OCI-LY3 (cell line): ENCODE measurements at regions not wholly inside any gene's neighbourhood (a gene's known extent, or its start where the extent isn't known, plus 50 kb on each side); places are given as distances from the start of the nearest gene placed in this dataset.

Source experiments
- CTCF ChIP-seq: fragments of 200-600, 300-600 bp; sonication (generic); IDR thresholded peaks from 2 replicates; pipeline ENCODE4 v1.5.1; 2014; ENCODE audit warnings: antibody characterized with exemption, low read length, low read depth
- EZH2phosphoT487 ChIP-seq: fragments of 200-600 bp; shearing (Covaris generic); IDR thresholded peaks from 2 replicates; pipeline ENCODE4 v1.6.1; 2018; ENCODE audit warnings: antibody characterized with exemption, mixed run types, low read depth

- TF ChIP-seq CTCF (no peak), EZH2phosphoT487 (no peak)
Observed at GRCh38 chr4:114334884-114335330, 263.7 kb upstream of the UGT8 start.
